HCT116 (cell line): ENCODE measurements at regions not wholly inside any gene's neighbourhood (a gene's known extent, or its start where the extent isn't known, plus 50 kb on each side); places are given as distances from the start of the nearest gene placed in this dataset.

Source experiments
- ATAC-seq: fragments of 200-7000 bp; cut with Tn5 transposase; 2 replicates; pipeline ENCODE4 v1.9.1; 2020; ENCODE audit warnings: mild to moderate bottlenecking, moderate library complexity
- BruUV-seq: library from RNA; stranded (reverse); fragments of 400-500 nt; replicated peaks from 2 replicates; lab custom pipeline; 2021; lab: Mats Ljungman, UMichigan
- CTCF ChIA-PET: fragments of 300-600 bp; sonication (Branson Sonifier 250); formaldehyde crosslinking; loops from one replicate; lab custom pipeline; 2021; ENCODE audit warnings: antibody characterized with exemption; lab: Charles Lee
- POLR2A ChIA-PET: fragments of 300-600, 350-600 bp; sonication (Branson Sonifier 250); formaldehyde crosslinking; loops from one replicate; lab custom pipeline; 2021; ENCODE audit warnings: antibody characterized with exemption; lab: Charles Lee
- RAD21 ChIA-PET, 2 experiments: fragments of 300-600 bp; sonication (Branson Sonifier 250); formaldehyde crosslinking; loops; one replicate each; lab custom pipeline; 2023; ENCODE audit warnings: low total read pairs in 2 of 2; ENCODE audit not compliant: uncharacterized antibody in 2 of 2, unreplicated experiment in 2 of 2, low non-redundant PET in 1 of 2; lab: Charles Lee
- DNase-seq: peaks from one replicate; pipeline ENCODE4 v3.0.0-alpha.2; 2010; ENCODE audit warnings: low read depth, low spot score
- H2AFZ ChIP-seq: fragments of 200-600 bp; shearing (Covaris generic), sonication (generic); 2 replicates; pipeline ENCODE4 v1.6.1; 2017; ENCODE audit warnings: low read depth, mixed run types, mixed read lengths, antibody characterized with exemption, low read length; ENCODE audit not compliant: poor library complexity, severe bottlenecking
- H3K27ac ChIP-seq: 2 replicates; pipeline ENCODE4 v1.5.1; 2012; ENCODE audit warnings: low read depth, low read length
- H3K27me3 ChIP-seq: fragments of 200-600 bp; sonication (generic); 2 replicates; pipeline ENCODE4 v1.6.1; 2016; ENCODE audit warnings: mixed run types, low read length, mixed read lengths; ENCODE audit not compliant: insufficient read depth
- H3K36me3 ChIP-seq, 2 experiments: fragments of 200-500 bp in 1 of 2; fragments of 200-600 bp in 1 of 2; sonication (Bioruptor generic) in 1 of 2; sonication (generic) in 1 of 2; 2 replicates each; pipeline versions ENCODE4 v1.5.1 to v1.6.1; 2014 to 2016; ENCODE audit warnings: low read length in 2 of 2, inconsistent platforms in 1 of 2, mixed read lengths in 1 of 2, mixed run types in 1 of 2; ENCODE audit not compliant: insufficient read depth in 2 of 2, control insufficient read depth in 1 of 2
- H3K4me1 ChIP-seq, 2 experiments: fragments of 200-600 bp in 1 of 2; sonication (generic) in 1 of 2; 2 replicates each; pipeline versions ENCODE4 v1.5.1 to v1.6.1; 2012 to 2017; ENCODE audit warnings: low read length in 2 of 2, inconsistent platforms in 1 of 2, mild to moderate bottlenecking in 1 of 2, mixed read lengths in 1 of 2, mixed run types in 1 of 2, moderate library complexity in 1 of 2; ENCODE audit not compliant: insufficient read depth in 2 of 2, control insufficient read depth in 1 of 2
- H3K4me2 ChIP-seq: fragments of 200-600 bp; sonication (generic); 2 replicates; pipeline ENCODE4 v1.6.1; 2017; ENCODE audit warnings: mixed run types, low read length, mixed read lengths
- H3K4me3 ChIP-seq, 2 experiments: fragments of 200-600 bp in 1 of 2; sonication (generic) in 1 of 2; replicated peaks in 1 of 2; 2 replicates each; pipeline ENCODE4 v1.5.1; 2011 to 2016; ENCODE audit warnings: low read length in 2 of 2, control low read depth in 1 of 2, low read depth in 1 of 2, mild to moderate bottlenecking in 1 of 2, mixed read lengths in 1 of 2, mixed run types in 1 of 2
- H3K79me2 ChIP-seq: fragments of 200-600 bp; sonication (generic); 2 replicates; pipeline ENCODE4 v1.6.1; 2017; ENCODE audit warnings: mild to moderate bottlenecking, mixed run types, low read length, moderate library complexity, mixed read lengths; ENCODE audit not compliant: insufficient read depth
- H3K9ac ChIP-seq: fragments of 200-600 bp; sonication (generic); 2 replicates; pipeline ENCODE4 v1.6.1; 2016; ENCODE audit warnings: low read length, mixed read lengths
- H3K9me2 ChIP-seq: fragments of 200-600 bp; sonication (generic), shearing (Covaris generic); 2 replicates; pipeline ENCODE4 v1.6.1; 2017; ENCODE audit warnings: mixed run types, mild to moderate bottlenecking, moderate library complexity; ENCODE audit not compliant: insufficient read depth
- H3K9me3 ChIP-seq, 2 experiments: fragments of 200-500 bp in 1 of 2; fragments of 200-600 bp in 1 of 2; sonication (Bioruptor generic) in 1 of 2; sonication (generic) in 1 of 2; 2 replicates each; pipeline ENCODE4 v1.6.1; 2014 to 2017; ENCODE audit warnings: low read length in 2 of 2, mixed read lengths in 2 of 2, inconsistent platforms in 1 of 2, low read depth in 1 of 2, mild to moderate bottlenecking in 1 of 2, mixed run types in 1 of 2, moderate library complexity in 1 of 2; ENCODE audit not compliant: control insufficient read depth in 1 of 2, insufficient read depth in 1 of 2
- H4K20me1 ChIP-seq: fragments of 200-600 bp; sonication (generic), shearing (Covaris generic); 2 replicates; pipeline ENCODE4 v1.6.1; 2017; ENCODE audit warnings: mixed run types, mild to moderate bottlenecking, moderate library complexity; ENCODE audit not compliant: insufficient read depth
- FOSL1 ChIP-seq: IDR thresholded peaks from 2 replicates; pipeline ENCODE4 v1.6.1; 2012; ENCODE audit warnings: low read depth
- MAX ChIP-seq: IDR thresholded peaks from 2 replicates; pipeline ENCODE4 v1.6.1; 2012
- REST ChIP-seq: IDR thresholded peaks from 2 replicates; pipeline ENCODE4 v1.6.1; 2012; ENCODE audit warnings: low read depth
- SP1 ChIP-seq: IDR thresholded peaks from 2 replicates; pipeline ENCODE4 v1.6.1; 2012; ENCODE audit warnings: low read depth
- SRF ChIP-seq: IDR thresholded peaks from 2 replicates; pipeline ENCODE4 v1.6.1; 2012; ENCODE audit warnings: low read depth
- YY1 ChIP-seq: IDR thresholded peaks from 2 replicates; pipeline ENCODE4 v1.6.1; 2011; ENCODE audit warnings: low read length, low read depth, moderate library complexity, mild to moderate bottlenecking; ENCODE audit not compliant: insufficient replicate concordance; ENCODE audit errors: extremely low read depth
- ZFX ChIP-seq: fragments of 450-650 bp; IDR thresholded peaks from 2 replicates; pipeline ENCODE4 v1.6.1; 2017
- intact Hi-C: fragments of 100-400 bp; cut with micrococcal nuclease; formaldehyde crosslinking; loops from 2 replicates; pipeline ENCODE4 v1.10.0; 2022

- no peaks in the 10 kb centered on the region for H3K9me3 ChIP-seq
- no peak overlapping the region for H2AFZ ChIP-seq
- no peak overlapping the region for H3K9ac ChIP-seq
- ATAC-seq (no peak), DNase-seq (no peak)
- RAD21 ChIA-PET, result no interaction called here
- no TSS peak for BruUV-seq
- POLR2A ChIA-PET, result no interaction called here
- H4K20me1 ChIP-seq, result no peaks in the 10 kb centered on the region
- H3K4me3 ChIP-seq, result no peak overlapping the region
- CTCF ChIA-PET, result no interaction called here
- no peak for TF ChIP-seq ZFX
- no peak for TF ChIP-seq FOSL1
- no peak for TF ChIP-seq REST
- no peak for TF ChIP-seq MAX
- no peak for TF ChIP-seq YY1
- TF ChIP-seq SP1, result no peak
- intact Hi-C loops, result no loop called here
- H3K9me2 ChIP-seq, result no peaks in the 10 kb centered on the region
- H3K27me3 ChIP-seq, result peaks cover 22% of the 10 kb centered on the region
- H3K36me3 ChIP-seq, result no peaks in the 10 kb centered on the region
- no peaks in the 10 kb centered on the region for H3K79me2 ChIP-seq
- H3K4me1 ChIP-seq, result no peaks in the 10 kb centered on the region
- H3K27ac ChIP-seq, result no peak overlapping the region
- H3K4me2 ChIP-seq, result no peak overlapping the region
These were observed 65.2 kb downstream of the PALM2AKAP2 start for GRCh38 chr9:109845226-109845625.

GRCh38 chr9:109846776-109847175, 66.8 kb downstream of the PALM2AKAP2 start:
- ChIA-PET RAD21 (no interaction called here), POLR2A (no interaction called here), CTCF (no interaction called here)
- no peaks in the 10 kb centered on the region for H4K20me1 ChIP-seq
- no peaks in the 10 kb centered on the region for H3K36me3 ChIP-seq
- no peaks in the 10 kb centered on the region for H3K79me2 ChIP-seq
- no peaks in the 10 kb centered on the region for H3K4me1 ChIP-seq
- H3K9me2 ChIP-seq, result no peaks in the 10 kb centered on the region
- H3K4me2 ChIP-seq, result no peak overlapping the region
- ATAC-seq, result no peak
- peaks cover 22% of the 10 kb centered on the region for H3K27me3 ChIP-seq
- TF ChIP-seq SRF, result no peak
- intact Hi-C loops, result no loop called here
- H3K4me3 ChIP-seq, result no peak overlapping the region
- DNase-seq, result no peak
- H3K9me3 ChIP-seq, result no peaks in the 10 kb centered on the region
- no peak overlapping the region for H3K9ac ChIP-seq
- BruUV-seq, result no TSS peak
- no peak overlapping the region for H2AFZ ChIP-seq
- H3K27ac ChIP-seq, result no peak overlapping the region
